ENCODE measurements at regions not wholly inside any gene's neighbourhood (a gene's known extent, or its start where the extent isn't known, plus 50 kb on each side); places are given as distances from the start of the nearest gene placed in this dataset.

GRCh38 chr4:89365776-89366175 is 58.2 kb upstream of the GPRIN3 start:
- H3K4me1 ChIP-seq (ENCODE audit: insufficient read depth, low read length): no peaks in the 10 kb centered on the region
- no peak overlapping the region for H3K4me3 ChIP-seq (ENCODE audit: low read length in 2 of 2)
- peaks cover 0 to 5% (median 0%) of the 10 kb centered on the region in 8 donors for H3K9me3 Mint-ChIP-seq
- POLR2A ChIA-PET (ENCODE audit: partially characterized antibody): no interaction called here
- CTCF ChIA-PET (ENCODE audit: partially characterized antibody): no interaction called here
- peak overlapping the region in 1 of 8 donors; percentile 7 for H3K4me3 Mint-ChIP-seq
- no peaks in the 10 kb centered on the region for H3K36me3 Mint-ChIP-seq
- no peak overlapping the region for H3K27ac ChIP-seq (ENCODE audit: low read depth, low read length)
- no peak overlapping the region for H3K27ac Mint-ChIP-seq
- no peak for DNase-seq
- peaks cover 3 to 4% of the 10 kb centered on the region in 2 donors for H3K27me3 Mint-ChIP-seq
- intact Hi-C loops (cut with micrococcal nuclease): no loop called here
- H3K4me1 Mint-ChIP-seq: peaks cover 0 to 9% (median 5%) of the 10 kb centered on the region in 4 donors
- no peaks in the 10 kb centered on the region for H3K27me3 ChIP-seq (ENCODE audit: insufficient read depth, low read length)
- no peaks in the 10 kb centered on the region for H3K36me3 ChIP-seq (ENCODE audit: insufficient read depth, low read length)
- H3K9me3 ChIP-seq (ENCODE audit: control insufficient read depth in 1 of 2, low read length in 2 of 2): no peaks in the 10 kb centered on the region

- no peaks in the 10 kb centered on the region for H3K27me3 ChIP-seq (ENCODE audit: insufficient read depth, low read length)
- peaks cover 0 to 5% (median 0%) of the 10 kb centered on the region in 8 donors for H3K9me3 Mint-ChIP-seq
- no peak overlapping the region for H3K27ac ChIP-seq (ENCODE audit: low read depth, low read length)
- ChIA-PET CTCF (ENCODE audit: partially characterized antibody) (no interaction called here), POLR2A (ENCODE audit: partially characterized antibody) (no interaction called here)
- no peaks in the 10 kb centered on the region for H3K36me3 ChIP-seq (ENCODE audit: insufficient read depth, low read length)
- peak overlapping the region in 1 of 8 donors; percentile 7 for H3K4me3 Mint-ChIP-seq
- H3K27me3 Mint-ChIP-seq: peaks cover 3 to 4% of the 10 kb centered on the region in 2 donors
- no peaks in the 10 kb centered on the region for H3K36me3 Mint-ChIP-seq
- H3K4me1 Mint-ChIP-seq: peaks cover 0 to 9% (median 5%) of the 10 kb centered on the region in 4 donors
- no peak for DNase-seq
- H3K9me3 ChIP-seq (ENCODE audit: control insufficient read depth in 1 of 2, low read length in 2 of 2): no peaks in the 10 kb centered on the region
- intact Hi-C loops (cut with micrococcal nuclease): no loop called here
- no peak overlapping the region for H3K4me3 ChIP-seq (ENCODE audit: low read length in 2 of 2)
- H3K27ac Mint-ChIP-seq: no peak overlapping the region
- H3K4me1 ChIP-seq (ENCODE audit: insufficient read depth, low read length): no peaks in the 10 kb centered on the region
Observed at GRCh38 chr4:89365375-89365774, 57.8 kb upstream of the GPRIN3 start.

GRCh38 chr4:89364541-89364940 is 56.9 kb upstream of the GPRIN3 start:
- Mint-ChIP-seq H3K9me3 (peaks cover 0 to 5% (median 0%) of the 10 kb centered on the region in 8 donors), H3K36me3 (no peaks in the 10 kb centered on the region), H3K4me1 (peaks cover 0 to 9% (median 6%) of the 10 kb centered on the region in 4 donors), H3K27ac (peak overlapping the region in 1 of 7 donors; percentile 14), H3K4me3 (peak overlapping the region in 1 of 8 donors; percentile 43), H3K27me3 (peaks cover 3 to 4% of the 10 kb centered on the region in 2 donors)
- H3K36me3 ChIP-seq (ENCODE audit: insufficient read depth, low read length): no peaks in the 10 kb centered on the region
- CTCF ChIA-PET (ENCODE audit: partially characterized antibody): no interaction called here
- no peaks in the 10 kb centered on the region for H3K9me3 ChIP-seq (ENCODE audit: control insufficient read depth in 1 of 2, low read length in 2 of 2)
- no peaks in the 10 kb centered on the region for H3K27me3 ChIP-seq (ENCODE audit: insufficient read depth, low read length)
- H3K4me1 ChIP-seq (ENCODE audit: insufficient read depth, low read length): no peaks in the 10 kb centered on the region
- intact Hi-C loops (cut with micrococcal nuclease): no loop called here
- H3K27ac ChIP-seq (ENCODE audit: low read depth, low read length): no peak overlapping the region
- POLR2A ChIA-PET (ENCODE audit: partially characterized antibody): no interaction called here
- DNase-seq: no peak
- no peak overlapping the region for H3K4me3 ChIP-seq (ENCODE audit: low read length in 2 of 2)

- no peaks in the 10 kb centered on the region for H3K4me1 ChIP-seq (ENCODE audit: insufficient read depth, low read length)
- ChIA-PET POLR2A (ENCODE audit: partially characterized antibody) (no interaction called here), CTCF (ENCODE audit: partially characterized antibody) (no interaction called here)
- no peak overlapping the region for H3K27ac Mint-ChIP-seq
- H3K9me3 Mint-ChIP-seq: peaks cover 0 to 5% (median 0%) of the 10 kb centered on the region in 8 donors
- no peaks in the 10 kb centered on the region for H3K36me3 Mint-ChIP-seq
- no peaks in the 10 kb centered on the region for H3K36me3 ChIP-seq (ENCODE audit: insufficient read depth, low read length)
- H3K4me1 Mint-ChIP-seq: peaks cover 0 to 9% (median 6%) of the 10 kb centered on the region in 4 donors
- H3K4me3 Mint-ChIP-seq: no peak overlapping the region
- H3K27me3 ChIP-seq (ENCODE audit: insufficient read depth, low read length): no peaks in the 10 kb centered on the region
- H3K27me3 Mint-ChIP-seq: peaks cover 3 to 4% of the 10 kb centered on the region in 2 donors
- no peak for DNase-seq
- no peaks in the 10 kb centered on the region for H3K9me3 ChIP-seq (ENCODE audit: control insufficient read depth in 1 of 2, low read length in 2 of 2)
- no peak overlapping the region for H3K4me3 ChIP-seq (ENCODE audit: low read length in 2 of 2)
- H3K27ac ChIP-seq (ENCODE audit: low read depth, low read length): no peak overlapping the region
- intact Hi-C loops (cut with micrococcal nuclease): no loop called here
Observed at GRCh38 chr4:89363786-89364185, 56.2 kb upstream of the GPRIN3 start.

- Mint-ChIP-seq H3K4me1 (peaks cover 0 to 8% (median 2%) of the 10 kb centered on the region in 4 donors), H3K27me3 (peaks cover 0 to 3% of the 10 kb centered on the region in 2 donors), H3K27ac (no peak overlapping the region), H3K36me3 (no peaks in the 10 kb centered on the region), H3K9me3 (peaks cover 0 to 4% (median 0%) of the 10 kb centered on the region in 8 donors), H3K4me3 (no peak overlapping the region)
- Histone ChIP-seq H3K27me3 (ENCODE audit: insufficient read depth, low read length) (no peaks in the 10 kb centered on the region), H3K4me1 (ENCODE audit: insufficient read depth, low read length) (no peaks in the 10 kb centered on the region), H3K36me3 (ENCODE audit: insufficient read depth, low read length) (no peaks in the 10 kb centered on the region), H3K9me3 (ENCODE audit: control insufficient read depth in 1 of 2, low read length in 2 of 2) (no peaks in the 10 kb centered on the region), H3K27ac (ENCODE audit: low read depth, low read length) (no peak overlapping the region), H3K4me3 (ENCODE audit: low read length in 2 of 2) (no peak overlapping the region)
- ChIA-PET CTCF (ENCODE audit: partially characterized antibody) (interaction anchor here (0.7 to 1.5 kb wide), 2 partner anchors 132 to 135 kb away, joined by 3 to 4 read pairs; no protein-coding TSS in a partner anchor), POLR2A (ENCODE audit: partially characterized antibody) (no interaction called here)
- DNase-seq: no peak
- intact Hi-C loops (cut with micrococcal nuclease): no loop called here
Observed at GRCh38 chr4:89358935-89359638, 51.5 kb upstream of the GPRIN3 start.

GRCh38 chr4:89357787-89358186 is 50.2 kb upstream of the GPRIN3 start:
- H3K9me3 Mint-ChIP-seq: no peaks in the 10 kb centered on the region
- no peak overlapping the region for H3K27ac ChIP-seq (ENCODE audit: low read depth, low read length)
- peaks cover 0 to 1% of the 10 kb centered on the region in 2 donors for H3K27me3 Mint-ChIP-seq
- no peaks in the 10 kb centered on the region for H3K9me3 ChIP-seq (ENCODE audit: control insufficient read depth in 1 of 2, low read length in 2 of 2)
- no peaks in the 10 kb centered on the region for H3K36me3 Mint-ChIP-seq
- no peaks in the 10 kb centered on the region for H3K36me3 ChIP-seq (ENCODE audit: insufficient read depth, low read length)
- peaks cover 0 to 8% (median 2%) of the 10 kb centered on the region in 4 donors for H3K4me1 Mint-ChIP-seq
- no peak overlapping the region for H3K4me3 ChIP-seq (ENCODE audit: low read length in 2 of 2)
- no peak for DNase-seq
- H3K4me3 Mint-ChIP-seq: no peak overlapping the region
- ChIA-PET CTCF (ENCODE audit: partially characterized antibody) (interaction anchor here (1.2 to 1.5 kb wide), 3 partner anchors 19 to 134 kb away, joined by 3 read pairs; no protein-coding TSS in a partner anchor), POLR2A (ENCODE audit: partially characterized antibody) (no interaction called here)
- intact Hi-C loops (cut with micrococcal nuclease): no loop called here
- no peaks in the 10 kb centered on the region for H3K4me1 ChIP-seq (ENCODE audit: insufficient read depth, low read length)
- no peaks in the 10 kb centered on the region for H3K27me3 ChIP-seq (ENCODE audit: insufficient read depth, low read length)
- H3K27ac Mint-ChIP-seq: no peak overlapping the region
